Suppressor macrophage treated with lipopolysaccharide for 4 hours (primary cell): ENCODE measurements at regions not wholly inside any gene's neighbourhood (a gene's known extent, or its start where the extent isn't known, plus 50 kb on each side); places are given as distances from the start of the nearest gene placed in this dataset.

Experiments
- DNase-seq: peaks from one replicate; pipeline ENCODE4 v3.0.0-alpha.2; 2020

DNA sequence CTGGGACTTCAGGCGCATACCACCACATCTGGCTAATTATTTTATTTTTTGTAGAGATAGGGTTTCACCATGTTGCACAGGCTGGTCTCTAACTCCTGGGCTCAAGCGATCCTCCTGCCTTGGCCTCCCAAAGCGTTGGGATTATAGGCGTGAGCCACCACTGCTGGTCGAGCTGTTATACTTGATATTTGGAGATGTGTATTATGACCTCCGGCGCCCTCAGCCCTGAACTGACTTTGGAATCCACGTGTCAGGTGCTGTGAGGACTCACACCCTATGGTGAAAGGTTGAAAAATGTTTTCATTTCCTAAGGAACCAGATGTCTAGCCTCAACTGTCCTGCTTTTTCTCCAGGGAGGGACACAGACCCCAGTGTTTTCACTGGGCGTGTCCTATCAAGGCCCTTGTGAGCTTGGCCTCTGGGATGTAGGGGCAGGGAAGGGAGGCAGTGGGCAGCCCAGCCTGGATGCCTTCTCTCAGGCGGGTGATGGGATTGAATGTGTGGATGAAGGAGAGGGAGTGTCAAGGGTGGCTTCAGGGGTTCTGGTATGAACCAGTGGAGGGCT, 56.4 kb upstream of the HAAO start:
- no peak for DNase-seq

DNA sequence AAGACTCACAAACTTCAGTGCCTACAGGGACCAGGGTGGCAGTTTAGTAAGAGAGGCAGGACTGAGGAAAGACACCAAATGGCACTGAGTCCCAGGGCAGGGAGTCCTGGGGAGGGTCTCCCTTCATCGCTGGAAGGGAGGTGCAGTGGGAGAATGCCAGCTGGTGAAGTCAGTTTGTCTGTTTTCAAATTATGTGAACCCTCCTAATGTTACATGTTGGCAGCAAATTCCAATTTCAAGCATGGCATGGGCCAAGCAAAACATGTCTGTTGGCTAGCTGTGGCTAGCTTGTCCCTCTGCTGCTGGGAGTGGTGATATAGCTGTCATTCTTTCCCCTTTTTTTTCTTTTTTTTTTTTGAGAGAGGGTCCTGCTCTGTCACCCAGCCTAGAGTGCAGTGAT, 55.9 kb upstream of the HAAO start:
- DNase-seq, result no peak

DNA sequence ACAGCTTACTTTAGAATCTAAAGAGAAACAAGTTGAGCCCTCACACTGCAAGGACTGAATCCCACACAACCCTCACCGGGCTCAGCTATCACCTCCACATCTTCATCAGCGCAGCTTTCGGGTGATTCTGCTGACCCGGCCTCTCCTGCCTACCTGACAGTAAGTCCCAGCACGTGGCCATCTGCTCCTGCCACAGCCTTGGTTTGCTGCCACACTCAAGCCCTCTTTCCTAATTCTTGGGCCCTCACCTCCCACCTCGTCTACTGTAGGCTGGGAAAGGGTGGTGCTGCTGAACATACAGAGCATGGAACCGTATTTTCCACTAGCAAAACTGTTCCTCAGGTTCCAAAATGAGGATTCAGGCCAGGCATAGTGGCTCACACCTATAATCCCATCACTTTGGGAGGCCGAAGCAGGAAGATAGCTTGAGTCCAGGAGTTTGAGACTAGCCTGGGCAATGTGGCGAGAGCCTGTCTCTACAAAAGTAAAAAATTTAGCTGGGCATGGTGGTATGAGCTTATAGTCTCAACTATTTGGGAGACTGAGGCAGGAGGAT, 55.3 kb upstream of the HAAO start:
- no peak for DNase-seq

DNA sequence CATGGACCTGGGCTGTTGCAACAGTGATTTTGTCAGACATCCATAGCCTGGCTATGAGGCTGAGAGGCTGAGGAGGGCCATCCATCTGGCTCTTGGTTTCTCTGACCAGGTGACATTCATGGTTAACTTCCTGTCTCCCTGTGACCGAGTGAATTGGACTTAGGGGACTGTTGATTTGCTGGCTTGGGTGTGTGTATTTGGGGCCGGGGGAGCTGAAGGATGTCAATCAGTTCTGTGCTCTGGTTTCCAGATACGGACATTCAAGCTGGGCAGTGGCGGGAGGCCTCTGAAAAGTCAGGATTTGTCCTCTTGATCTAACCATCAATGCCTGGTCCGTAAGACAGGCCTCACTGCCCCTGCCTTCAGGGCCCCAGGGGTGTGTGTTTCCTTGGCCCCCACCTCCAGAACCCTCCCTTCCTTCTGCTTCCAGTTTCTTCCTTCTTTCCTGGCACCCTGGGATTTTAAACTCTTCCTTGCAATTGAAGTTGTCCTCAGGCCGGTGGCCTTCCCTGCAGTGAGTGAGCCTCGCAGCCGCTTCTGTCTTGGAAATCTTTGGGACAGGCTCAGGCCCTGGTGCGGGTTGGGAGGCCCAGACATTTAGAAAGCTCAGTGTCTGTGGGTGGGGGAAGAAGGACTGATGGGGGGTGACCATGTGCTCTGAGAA, 54.7 kb upstream of the HAAO start:
- no peak for DNase-seq

DNA sequence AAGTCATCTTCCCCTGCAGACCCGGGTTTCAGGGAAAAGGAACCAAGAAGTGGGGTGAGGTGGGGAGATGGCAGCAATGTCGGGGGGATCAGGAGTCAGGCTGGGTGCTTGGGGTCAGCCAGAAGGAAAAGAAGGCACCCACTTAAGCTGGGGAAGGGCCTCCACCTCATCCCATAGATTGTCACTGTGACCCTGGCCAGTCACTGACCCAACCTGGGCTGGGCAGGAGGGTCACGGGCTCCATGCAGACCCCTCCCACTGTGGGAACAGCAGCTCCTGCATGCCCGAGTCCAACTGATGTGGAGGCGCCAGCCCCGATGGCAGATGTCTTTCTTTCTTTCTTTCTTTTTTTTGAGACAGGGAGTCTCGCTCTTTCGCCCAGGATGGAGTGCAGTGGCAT, 53.6 kb upstream of the HAAO start:
- no peak for DNase-seq

DNA sequence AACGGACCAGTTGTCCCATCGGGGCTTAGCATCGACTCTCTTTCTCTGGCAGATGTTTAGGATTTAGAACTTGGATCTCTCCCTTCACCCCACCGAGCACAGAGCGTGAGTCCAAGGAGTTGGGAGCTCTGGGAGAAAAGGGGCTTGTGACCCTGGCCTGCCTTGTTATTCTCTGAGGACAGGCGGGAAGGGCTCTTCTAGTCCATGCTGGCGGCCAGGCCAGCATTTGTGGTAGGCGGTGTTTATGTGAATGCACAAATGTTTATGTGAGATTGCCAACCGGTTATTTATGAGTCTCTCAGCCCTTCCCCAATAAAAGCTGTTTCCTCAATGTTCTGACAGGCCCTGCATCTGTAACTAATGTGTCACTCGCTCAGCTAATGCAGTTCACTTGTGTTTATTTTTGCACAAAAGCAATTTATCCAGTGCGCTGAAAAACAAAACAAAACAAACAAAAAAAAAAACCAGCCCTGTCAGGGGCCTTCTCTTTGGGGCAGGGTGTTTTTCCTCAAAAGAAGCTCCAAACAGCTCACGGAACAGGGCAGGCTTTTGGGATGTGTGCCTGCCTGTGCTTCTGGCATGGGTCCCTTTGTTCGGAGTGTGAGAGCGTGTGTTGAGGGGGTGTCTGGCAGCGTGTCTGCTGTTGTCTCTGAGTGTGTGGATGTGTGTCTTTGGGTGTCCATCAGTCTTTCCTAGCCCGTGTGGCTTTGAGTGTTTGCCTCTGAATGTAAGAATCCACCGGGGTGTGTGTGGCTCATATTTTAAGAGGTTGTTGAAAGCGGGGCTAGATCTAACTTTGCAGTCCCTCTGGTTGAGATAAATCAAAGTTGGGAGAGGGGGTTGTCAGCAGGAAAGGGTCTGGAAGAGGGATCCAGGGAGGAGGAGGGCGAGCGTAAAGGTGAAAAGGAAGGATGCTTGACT, 52.8 kb upstream of the HAAO start:
- DNase-seq, result no peak

DNA sequence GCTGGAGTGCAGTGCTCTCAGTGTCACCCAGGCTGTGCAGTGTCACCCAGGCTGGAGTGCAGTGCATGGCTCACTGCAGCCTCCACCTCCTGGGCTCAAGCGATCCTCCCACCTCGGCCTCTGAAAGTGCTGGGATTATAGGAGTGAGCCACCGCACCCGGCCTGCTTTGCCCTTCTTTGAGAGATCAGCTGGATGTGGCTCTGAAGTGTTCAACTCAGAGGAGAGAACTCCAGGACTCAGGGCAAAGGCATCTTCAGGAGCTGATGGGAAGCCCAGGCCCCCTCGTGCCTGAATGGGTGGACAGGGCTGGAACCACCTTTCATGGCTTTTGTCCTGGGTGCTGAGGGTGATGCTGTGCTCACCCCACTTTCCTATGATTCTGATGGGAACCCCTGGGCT, 52.0 kb upstream of the HAAO start:
- DNase-seq, result no peak

DNA sequence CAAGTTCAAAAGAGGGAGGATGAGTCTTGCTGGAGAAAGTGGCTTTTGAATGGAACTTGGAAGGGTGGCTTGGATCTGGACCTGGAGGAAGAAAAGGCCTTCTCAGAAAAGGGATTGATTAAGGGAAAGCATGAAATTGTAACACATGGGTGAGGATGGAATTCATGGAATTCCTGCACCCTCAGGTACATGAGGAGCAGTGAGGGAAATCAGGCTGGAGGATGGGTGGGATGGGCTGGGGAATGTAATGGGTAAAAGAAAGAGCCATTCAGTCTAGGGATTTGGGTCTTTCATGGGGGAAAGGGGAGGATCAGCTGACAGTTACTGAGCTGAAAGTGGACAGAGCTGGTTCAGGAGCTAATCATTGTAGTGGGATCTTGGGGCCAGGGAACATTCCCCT, 51.2 kb upstream of the HAAO start:
- DNase-seq, result no peak

DNA sequence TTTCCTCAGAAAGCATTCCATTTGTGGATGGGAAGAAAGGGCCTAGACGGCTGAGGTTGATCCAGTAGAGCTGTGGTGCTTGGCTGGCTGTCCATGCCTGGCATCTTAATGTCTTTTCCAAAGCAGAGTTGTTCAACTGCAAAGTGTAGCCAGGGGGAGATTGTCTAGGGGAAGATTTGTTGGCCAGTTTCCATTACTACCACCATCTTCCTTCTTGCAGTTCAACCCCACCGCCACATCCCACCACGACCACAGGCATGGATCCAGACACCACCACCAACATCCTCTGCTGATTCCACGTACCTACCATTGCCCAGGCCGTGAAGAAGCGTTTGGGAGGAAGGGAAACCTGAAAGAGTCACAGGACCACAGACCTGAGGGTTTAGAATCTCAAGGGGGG, 50.7 kb upstream of the HAAO start:
- no peak for DNase-seq

DNA sequence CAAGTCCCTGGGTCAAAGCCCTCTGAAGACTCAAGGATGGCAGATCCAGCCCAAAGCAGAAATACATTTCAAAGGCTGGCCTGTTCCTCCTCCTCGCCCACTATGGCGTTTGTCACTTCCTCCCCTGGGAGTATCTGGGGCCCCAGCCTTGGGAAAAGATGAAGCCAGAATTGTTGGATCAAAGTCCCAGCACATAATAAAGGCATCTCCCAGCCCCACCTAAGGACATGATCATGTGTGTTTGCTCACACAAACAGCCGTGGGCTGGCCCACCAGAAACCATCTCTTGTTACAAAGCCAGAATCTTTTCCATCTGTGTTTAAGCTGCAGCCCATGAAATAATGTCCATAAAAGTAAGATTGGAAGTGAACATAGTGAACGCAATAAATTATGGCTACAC, 50.1 kb upstream of the HAAO start:
- DNase-seq, result peak; percentile 20
